Prostate gland (tissue), 2 donors: ENCODE measurements at regions not wholly inside any gene's neighbourhood (a gene's known extent, or its start where the extent isn't known, plus 50 kb on each side); places are given as distances from the start of the nearest gene placed in this dataset.

Experiments used
- CTCF ChIP-seq, 4 experiments: fragments of 200-600 bp in 2 of 4; fragments of 450-650 bp in 2 of 4; sonication (generic) in 2 of 4; IDR thresholded peaks; 1 replicate in 3 of 4; 2 replicates in 1 of 4; pipeline ENCODE4 v1.5.1; 2016 to 2019; ENCODE audit warnings: antibody characterized with exemption in 4 of 4, mild to moderate bottlenecking in 2 of 4, moderate library complexity in 2 of 4
- POLR2A ChIP-seq: fragments of 450-650 bp; IDR thresholded peaks from one replicate; pipeline ENCODE4 v1.6.1; 2016; ENCODE audit warnings: antibody characterized with exemption, mild to moderate bottlenecking
- POLR2AphosphoS5 ChIP-seq: sonication (generic); formaldehyde crosslinking; IDR thresholded peaks from one replicate; pipeline ENCODE4 v1.6.1; 2017; ENCODE audit warnings: antibody characterized with exemption

GRCh38 chr4:188754372-188755002, 615.2 kb downstream of the TRIML1 start:
- no peak for TF ChIP-seq POLR2A
- no peak for TF ChIP-seq CTCF (IDR thresholded peaks at IDR 0.05)
- no peak for TF ChIP-seq POLR2AphosphoS5
